Astrocyte (in vitro differentiated cells and primary cell): ENCODE measurements at regions not wholly inside any gene's neighbourhood (a gene's known extent, or its start where the extent isn't known, plus 50 kb on each side); places are given as distances from the start of the nearest gene placed in this dataset.

Experiments used
- EZH2 ChIP-seq: IDR thresholded peaks from 2 replicates; pipeline ENCODE4 v1.6.1; 2012; ENCODE audit warnings: mild to moderate bottlenecking, low read length, inconsistent platforms; ENCODE audit not compliant: insufficient read depth
- TF ChIP-seq, protein P1 (sequence below): IDR thresholded peaks from 2 replicates; pipeline ENCODE4 v1.5.1; 2011; ENCODE audit warnings: low read depth, mild to moderate bottlenecking, inconsistent platforms, low read length, moderate library complexity; ENCODE audit not compliant: insufficient read depth

DNA sequence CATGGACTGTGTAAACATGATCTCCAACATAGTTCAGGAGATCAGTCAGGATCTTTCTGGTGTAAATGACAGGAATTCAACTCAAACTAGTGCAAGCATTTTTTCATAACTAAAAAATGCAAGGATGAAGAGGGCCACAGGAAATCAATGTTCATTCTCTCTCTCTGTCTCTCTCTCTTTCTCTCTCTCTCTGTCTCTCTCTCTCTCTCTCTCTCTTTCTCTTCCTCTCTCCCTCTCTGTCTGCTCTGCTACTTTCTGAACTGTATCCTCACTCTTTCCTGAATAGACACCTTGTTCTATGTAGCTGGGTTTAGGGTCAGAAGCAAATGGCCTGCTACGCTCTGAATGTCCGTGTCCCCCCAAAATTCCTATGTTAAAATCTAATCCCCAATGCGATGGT is 240.9 kb upstream of the UBE2E2 start:
- no peak for TF ChIP-seq EZH2
- TF ChIP-seq, protein P1, sequence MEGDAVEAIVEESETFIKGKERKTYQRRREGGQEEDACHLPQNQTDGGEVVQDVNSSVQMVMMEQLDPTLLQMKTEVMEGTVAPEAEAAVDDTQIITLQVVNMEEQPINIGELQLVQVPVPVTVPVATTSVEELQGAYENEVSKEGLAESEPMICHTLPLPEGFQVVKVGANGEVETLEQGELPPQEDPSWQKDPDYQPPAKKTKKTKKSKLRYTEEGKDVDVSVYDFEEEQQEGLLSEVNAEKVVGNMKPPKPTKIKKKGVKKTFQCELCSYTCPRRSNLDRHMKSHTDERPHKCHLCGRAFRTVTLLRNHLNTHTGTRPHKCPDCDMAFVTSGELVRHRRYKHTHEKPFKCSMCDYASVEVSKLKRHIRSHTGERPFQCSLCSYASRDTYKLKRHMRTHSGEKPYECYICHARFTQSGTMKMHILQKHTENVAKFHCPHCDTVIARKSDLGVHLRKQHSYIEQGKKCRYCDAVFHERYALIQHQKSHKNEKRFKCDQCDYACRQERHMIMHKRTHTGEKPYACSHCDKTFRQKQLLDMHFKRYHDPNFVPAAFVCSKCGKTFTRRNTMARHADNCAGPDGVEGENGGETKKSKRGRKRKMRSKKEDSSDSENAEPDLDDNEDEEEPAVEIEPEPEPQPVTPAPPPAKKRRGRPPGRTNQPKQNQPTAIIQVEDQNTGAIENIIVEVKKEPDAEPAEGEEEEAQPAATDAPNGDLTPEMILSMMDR = no peak
